K562 (cell line): ENCODE measurements at regions not wholly inside any gene's neighbourhood (a gene's known extent, or its start where the extent isn't known, plus 50 kb on each side); places are given as distances from the start of the nearest gene placed in this dataset.

Source experiments
- TF ChIP-seq, protein P1 (sequence below): sonication (generic); formaldehyde crosslinking; IDR thresholded peaks from 2 replicates; pipeline ENCODE4 v1.8.0; 2022; ENCODE audit warnings: missing genetic modification reagents, mild to moderate bottlenecking, moderate library complexity, borderline replicate concordance
- TF ChIP-seq, protein P2 (sequence below), 2 experiments: IDR thresholded peaks; 2 replicates each; pipeline ENCODE4 v1.6.1; 2012; ENCODE audit warnings: improper control_type of control experiment in 2 of 2, low read depth in 2 of 2, low read length in 2 of 2, borderline replicate concordance in 1 of 2

DNA sequence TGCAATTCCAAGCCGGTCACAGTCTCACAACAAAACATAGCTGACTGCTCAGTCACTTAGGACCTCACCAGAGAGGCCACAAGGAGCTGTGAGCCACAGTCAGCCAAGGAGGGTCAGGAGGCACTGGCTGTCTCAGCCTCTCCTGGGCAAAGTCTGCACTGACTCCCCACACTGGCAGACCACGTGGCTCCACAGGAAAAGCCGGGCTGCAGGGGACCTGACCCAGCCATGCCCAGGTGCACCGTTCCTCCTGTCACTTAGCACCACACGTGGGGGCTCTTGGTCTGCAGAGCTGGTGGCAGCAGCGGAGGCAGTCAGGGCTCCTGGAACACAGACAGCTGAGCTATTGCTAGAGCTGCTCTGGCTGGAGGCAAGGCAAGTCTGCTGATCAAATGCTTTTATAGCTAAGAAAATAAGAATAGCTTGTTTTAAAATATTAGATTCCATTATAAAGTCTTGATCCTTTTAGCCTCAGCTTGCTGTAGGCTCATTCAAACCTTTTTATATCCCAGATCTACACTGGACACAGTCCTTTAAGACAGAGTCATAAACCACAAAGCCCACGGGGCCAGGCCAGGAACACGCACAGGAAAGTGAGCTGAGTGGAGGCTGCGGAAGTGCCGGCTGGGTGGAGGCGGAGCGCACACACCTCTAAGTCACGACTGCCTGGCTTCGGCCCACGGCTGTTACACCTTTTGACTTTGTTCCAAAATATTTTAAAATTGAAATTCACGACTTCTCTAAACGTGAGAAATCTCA, 744.1 kb downstream of the UQCRFS1 start (continued):
- TF ChIP-seq, protein P1, sequence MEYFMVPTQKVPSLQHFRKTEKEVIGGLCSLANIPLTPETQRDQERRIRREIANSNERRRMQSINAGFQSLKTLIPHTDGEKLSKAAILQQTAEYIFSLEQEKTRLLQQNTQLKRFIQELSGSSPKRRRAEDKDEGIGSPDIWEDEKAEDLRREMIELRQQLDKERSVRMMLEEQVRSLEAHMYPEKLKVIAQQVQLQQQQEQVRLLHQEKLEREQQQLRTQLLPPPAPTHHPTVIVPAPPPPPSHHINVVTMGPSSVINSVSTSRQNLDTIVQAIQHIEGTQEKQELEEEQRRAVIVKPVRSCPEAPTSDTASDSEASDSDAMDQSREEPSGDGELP (CRISPR knock-in tag) = 0 out of 2 replicates have a peak, but pooled peaks have one; percentile 30
- TF ChIP-seq, protein P2, sequence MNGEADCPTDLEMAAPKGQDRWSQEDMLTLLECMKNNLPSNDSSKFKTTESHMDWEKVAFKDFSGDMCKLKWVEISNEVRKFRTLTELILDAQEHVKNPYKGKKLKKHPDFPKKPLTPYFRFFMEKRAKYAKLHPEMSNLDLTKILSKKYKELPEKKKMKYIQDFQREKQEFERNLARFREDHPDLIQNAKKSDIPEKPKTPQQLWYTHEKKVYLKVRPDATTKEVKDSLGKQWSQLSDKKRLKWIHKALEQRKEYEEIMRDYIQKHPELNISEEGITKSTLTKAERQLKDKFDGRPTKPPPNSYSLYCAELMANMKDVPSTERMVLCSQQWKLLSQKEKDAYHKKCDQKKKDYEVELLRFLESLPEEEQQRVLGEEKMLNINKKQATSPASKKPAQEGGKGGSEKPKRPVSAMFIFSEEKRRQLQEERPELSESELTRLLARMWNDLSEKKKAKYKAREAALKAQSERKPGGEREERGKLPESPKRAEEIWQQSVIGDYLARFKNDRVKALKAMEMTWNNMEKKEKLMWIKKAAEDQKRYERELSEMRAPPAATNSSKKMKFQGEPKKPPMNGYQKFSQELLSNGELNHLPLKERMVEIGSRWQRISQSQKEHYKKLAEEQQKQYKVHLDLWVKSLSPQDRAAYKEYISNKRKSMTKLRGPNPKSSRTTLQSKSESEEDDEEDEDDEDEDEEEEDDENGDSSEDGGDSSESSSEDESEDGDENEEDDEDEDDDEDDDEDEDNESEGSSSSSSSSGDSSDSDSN (IDR thresholded peaks at IDR 0.05; ENCODE audit: borderline replicate concordance in 1 of 2, low read depth in 2 of 2, low read length in 2 of 2) = no peak
